Calu3 (cell line): ENCODE measurements at regions not wholly inside any gene's neighbourhood (a gene's known extent, or its start where the extent isn't known, plus 50 kb on each side); places are given as distances from the start of the nearest gene placed in this dataset.

ENCODE experiments used
- BruUV-seq: library from RNA; stranded (reverse); fragments of 400-500 nt; replicated peaks from 2 replicates; lab custom pipeline; 2021; lab: Mats Ljungman, UMichigan
- CTCF ChIA-PET: fragments of 300-600 bp; sonication (Branson Sonifier 250); formaldehyde crosslinking; loops from one replicate; lab custom pipeline; 2022; ENCODE audit warnings: antibody characterized with exemption; lab: Charles Lee
- DNase-seq: peaks from one replicate; pipeline ENCODE4 v3.0.0; 2022
- H3K27ac Mint-ChIP-seq: one replicate; pipeline ENCODE4 v1.8.0; 2022; ENCODE audit warnings: mixed read lengths; ENCODE audit not compliant: unreplicated experiment
- H3K27me3 Mint-ChIP-seq: one replicate; pipeline ENCODE4 v1.8.0; 2022; ENCODE audit warnings: mixed read lengths; ENCODE audit not compliant: unreplicated experiment
- H3K36me3 Mint-ChIP-seq: one replicate; pipeline ENCODE4 v1.8.0; 2022; ENCODE audit warnings: mild to moderate bottlenecking, moderate library complexity, mixed read lengths; ENCODE audit not compliant: insufficient read depth, unreplicated experiment
- H3K4me1 Mint-ChIP-seq: one replicate; pipeline ENCODE4 v1.8.0; 2022; ENCODE audit warnings: mild to moderate bottlenecking, low read depth, mixed read lengths; ENCODE audit not compliant: unreplicated experiment
- H3K4me3 Mint-ChIP-seq: one replicate; pipeline ENCODE4 v1.8.0; 2022; ENCODE audit warnings: mild to moderate bottlenecking, low read depth, moderate library complexity, mixed read lengths; ENCODE audit not compliant: unreplicated experiment
- H3K9me3 Mint-ChIP-seq: one replicate; pipeline ENCODE4 v1.8.0; 2022; ENCODE audit warnings: low read depth, mixed read lengths; ENCODE audit not compliant: unreplicated experiment
- CTCF ChIP-seq: fragments of 200-600 bp; IDR thresholded peaks from one replicate; pipeline ENCODE4 v1.8.0; 2022; ENCODE audit warnings: antibody characterized with exemption; ENCODE audit not compliant: unreplicated experiment
- intact Hi-C: fragments of 100-400 bp; cut with micrococcal nuclease; formaldehyde crosslinking; loops from one replicate; pipeline ENCODE4 v1.10.0; 2022; ENCODE audit not compliant: unreplicated experiment

- intact Hi-C loops, result no loop called here
- TF ChIP-seq CTCF, result no peak
- Mint-ChIP-seq H3K27me3 (no peaks in the 10 kb centered on the region), H3K36me3 (no peaks in the 10 kb centered on the region), H3K9me3 (peaks cover 1% of the 10 kb centered on the region), H3K27ac (no peak overlapping the region), H3K4me1 (no peaks in the 10 kb centered on the region), H3K4me3 (no peak overlapping the region)
- CTCF ChIA-PET, result no interaction called here
- no peak for DNase-seq
- BruUV-seq, result no TSS peak
These were observed 265.2 kb upstream of the SYT1 start for GRCh38 chr12:78599366-78599765.

GRCh38 chr12:78600541-78600940 lies 264.0 kb upstream of the SYT1 start:
- H3K36me3 Mint-ChIP-seq, result no peaks in the 10 kb centered on the region
- BruUV-seq, result no TSS peak
- H3K4me1 Mint-ChIP-seq, result no peaks in the 10 kb centered on the region
- DNase-seq, result no peak
- intact Hi-C loops, result no loop called here
- CTCF ChIA-PET, result no interaction called here
- peaks cover 2% of the 10 kb centered on the region for H3K9me3 Mint-ChIP-seq
- no peaks in the 10 kb centered on the region for H3K27me3 Mint-ChIP-seq
- H3K27ac Mint-ChIP-seq, result no peak overlapping the region
- H3K4me3 Mint-ChIP-seq, result no peak overlapping the region
- no peak for TF ChIP-seq CTCF

GRCh38 chr12:78611504-78611903 lies 253.1 kb upstream of the SYT1 start:
- BruUV-seq, result no TSS peak
- Mint-ChIP-seq H3K27me3 (no peaks in the 10 kb centered on the region), H3K9me3 (peaks cover 7% of the 10 kb centered on the region), H3K36me3 (no peaks in the 10 kb centered on the region), H3K4me1 (no peaks in the 10 kb centered on the region), H3K27ac (no peak overlapping the region), H3K4me3 (no peak overlapping the region)
- TF ChIP-seq CTCF, result no peak
- intact Hi-C loops, result no loop called here
- CTCF ChIA-PET, result no interaction called here
- DNase-seq, result no peak

- no peak overlapping the region for H3K27ac Mint-ChIP-seq
- no peak for TF ChIP-seq CTCF
- CTCF ChIA-PET, result no interaction called here
- H3K9me3 Mint-ChIP-seq, result peaks cover 7% of the 10 kb centered on the region
- intact Hi-C loops, result no loop called here
- no peak overlapping the region for H3K4me3 Mint-ChIP-seq
- no TSS peak for BruUV-seq
- DNase-seq, result no peak
- H3K27me3 Mint-ChIP-seq, result no peaks in the 10 kb centered on the region
- H3K36me3 Mint-ChIP-seq, result no peaks in the 10 kb centered on the region
- no peaks in the 10 kb centered on the region for H3K4me1 Mint-ChIP-seq
These were observed 252.4 kb upstream of the SYT1 start for GRCh38 chr12:78612190-78612589.

GRCh38 chr12:78617683-78618082 lies 246.9 kb upstream of the SYT1 start:
- no TSS peak for BruUV-seq
- Mint-ChIP-seq H3K4me1 (no peaks in the 10 kb centered on the region), H3K27me3 (no peaks in the 10 kb centered on the region), H3K27ac (no peak overlapping the region), H3K36me3 (no peaks in the 10 kb centered on the region), H3K4me3 (no peak overlapping the region), H3K9me3 (no peaks in the 10 kb centered on the region)
- intact Hi-C loops, result no loop called here
- DNase-seq, result no peak
- CTCF ChIA-PET, result no interaction called here
- TF ChIP-seq CTCF, result no peak
